ENCODE measurements at regions not wholly inside any gene's neighbourhood (a gene's known extent, or its start where the extent isn't known, plus 50 kb on each side); places are given as distances from the start of the nearest gene placed in this dataset.

DNA sequence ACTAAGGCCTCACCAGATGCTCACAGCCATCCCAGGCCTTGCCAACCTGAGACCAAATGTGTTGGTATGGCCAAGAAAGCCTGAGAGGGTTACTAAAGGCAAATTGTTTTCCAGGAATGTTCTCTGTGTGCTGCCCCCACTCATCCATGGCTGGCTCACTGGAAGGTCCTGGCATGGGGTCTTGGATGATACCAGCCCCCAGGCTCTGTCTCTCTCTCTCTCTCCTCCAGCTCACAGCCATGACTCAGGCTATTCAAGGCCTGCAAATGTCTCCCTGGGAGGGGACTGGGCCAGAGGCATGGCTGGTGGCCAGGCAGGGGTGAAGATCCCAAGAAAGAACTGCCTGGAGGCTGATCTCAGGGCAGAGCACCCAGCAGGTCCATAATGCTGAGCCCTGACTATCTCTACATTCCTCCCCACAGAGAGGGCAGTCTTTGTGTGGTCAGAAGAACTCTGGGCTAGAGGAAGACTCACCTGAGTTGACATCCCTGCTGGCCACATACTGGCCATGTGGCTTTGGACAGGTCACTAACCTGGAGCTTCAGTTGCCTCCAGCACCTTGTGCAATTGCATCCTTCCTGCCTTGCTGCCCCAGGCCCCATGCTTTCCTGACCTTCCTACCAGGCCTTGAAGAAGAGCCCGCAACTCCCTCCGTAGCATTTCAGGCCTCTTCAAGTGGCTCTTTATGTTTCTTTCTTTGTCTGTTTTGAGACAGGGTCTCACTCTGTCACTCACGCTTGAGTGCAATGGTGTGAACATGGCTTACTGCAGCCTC lies 150.4 kb downstream of the ZFP36L2 start:
- H3K36me3 ChIP-seq (ENCODE audit: control insufficient read depth in 4 of 4, insufficient read depth in 3 of 4, low read depth in 1 of 4, low read length in 3 of 4) = no peaks in the 10 kb centered on the region
- no peak for DNase-seq (ENCODE audit: low spot score)
- WGBS = 96% methylated on average over 3 of the region's 3 CpGs
- H3K9me3 ChIP-seq (ENCODE audit: control insufficient read depth in 4 of 4, low read length in 3 of 4) = no peaks in the 10 kb centered on the region
- H3K27me3 ChIP-seq (ENCODE audit: control insufficient read depth in 4 of 4, insufficient read depth in 4 of 4, low read length in 3 of 4) = no peaks in the 10 kb centered on the region
- H3K4me1 ChIP-seq (ENCODE audit: control insufficient read depth in 4 of 4, insufficient read depth in 4 of 4, low read length in 3 of 4) = peaks cover 0 to 2% (median 0%) of the 10 kb centered on the region in 4 donors
- TF ChIP-seq, protein P1, sequence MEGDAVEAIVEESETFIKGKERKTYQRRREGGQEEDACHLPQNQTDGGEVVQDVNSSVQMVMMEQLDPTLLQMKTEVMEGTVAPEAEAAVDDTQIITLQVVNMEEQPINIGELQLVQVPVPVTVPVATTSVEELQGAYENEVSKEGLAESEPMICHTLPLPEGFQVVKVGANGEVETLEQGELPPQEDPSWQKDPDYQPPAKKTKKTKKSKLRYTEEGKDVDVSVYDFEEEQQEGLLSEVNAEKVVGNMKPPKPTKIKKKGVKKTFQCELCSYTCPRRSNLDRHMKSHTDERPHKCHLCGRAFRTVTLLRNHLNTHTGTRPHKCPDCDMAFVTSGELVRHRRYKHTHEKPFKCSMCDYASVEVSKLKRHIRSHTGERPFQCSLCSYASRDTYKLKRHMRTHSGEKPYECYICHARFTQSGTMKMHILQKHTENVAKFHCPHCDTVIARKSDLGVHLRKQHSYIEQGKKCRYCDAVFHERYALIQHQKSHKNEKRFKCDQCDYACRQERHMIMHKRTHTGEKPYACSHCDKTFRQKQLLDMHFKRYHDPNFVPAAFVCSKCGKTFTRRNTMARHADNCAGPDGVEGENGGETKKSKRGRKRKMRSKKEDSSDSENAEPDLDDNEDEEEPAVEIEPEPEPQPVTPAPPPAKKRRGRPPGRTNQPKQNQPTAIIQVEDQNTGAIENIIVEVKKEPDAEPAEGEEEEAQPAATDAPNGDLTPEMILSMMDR (IDR thresholded peaks at IDR 0.05; ENCODE audit: low read depth, low read length, missing input control) = no peak
- no peak for TF ChIP-seq TAF1 (conservative IDR thresholded peaks at IDR 0.05)
- TF ChIP-seq, protein P2, sequence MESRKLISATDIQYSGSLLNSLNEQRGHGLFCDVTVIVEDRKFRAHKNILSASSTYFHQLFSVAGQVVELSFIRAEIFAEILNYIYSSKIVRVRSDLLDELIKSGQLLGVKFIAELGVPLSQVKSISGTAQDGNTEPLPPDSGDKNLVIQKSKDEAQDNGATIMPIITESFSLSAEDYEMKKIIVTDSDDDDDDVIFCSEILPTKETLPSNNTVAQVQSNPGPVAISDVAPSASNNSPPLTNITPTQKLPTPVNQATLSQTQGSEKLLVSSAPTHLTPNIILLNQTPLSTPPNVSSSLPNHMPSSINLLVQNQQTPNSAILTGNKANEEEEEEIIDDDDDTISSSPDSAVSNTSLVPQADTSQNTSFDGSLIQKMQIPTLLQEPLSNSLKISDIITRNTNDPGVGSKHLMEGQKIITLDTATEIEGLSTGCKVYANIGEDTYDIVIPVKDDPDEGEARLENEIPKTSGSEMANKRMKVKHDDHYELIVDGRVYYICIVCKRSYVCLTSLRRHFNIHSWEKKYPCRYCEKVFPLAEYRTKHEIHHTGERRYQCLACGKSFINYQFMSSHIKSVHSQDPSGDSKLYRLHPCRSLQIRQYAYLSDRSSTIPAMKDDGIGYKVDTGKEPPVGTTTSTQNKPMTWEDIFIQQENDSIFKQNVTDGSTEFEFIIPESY (IDR thresholded peaks at IDR 0.05) = no peak
- no peak for TF ChIP-seq RXRA (IDR thresholded peaks at IDR 0.05)
- H3K4me3 ChIP-seq (ENCODE audit: low read depth in 1 of 3, low read length in 3 of 3) = no peak overlapping the region
- peak overlapping the region in 1 of 2 donors; percentile 40 for H3K27ac ChIP-seq (ENCODE audit: low read depth in 1 of 2, low read length in 2 of 2)
- no peak overlapping the region for H3K9ac ChIP-seq (ENCODE audit: low read depth in 1 of 2, low read length in 2 of 2)

DNA sequence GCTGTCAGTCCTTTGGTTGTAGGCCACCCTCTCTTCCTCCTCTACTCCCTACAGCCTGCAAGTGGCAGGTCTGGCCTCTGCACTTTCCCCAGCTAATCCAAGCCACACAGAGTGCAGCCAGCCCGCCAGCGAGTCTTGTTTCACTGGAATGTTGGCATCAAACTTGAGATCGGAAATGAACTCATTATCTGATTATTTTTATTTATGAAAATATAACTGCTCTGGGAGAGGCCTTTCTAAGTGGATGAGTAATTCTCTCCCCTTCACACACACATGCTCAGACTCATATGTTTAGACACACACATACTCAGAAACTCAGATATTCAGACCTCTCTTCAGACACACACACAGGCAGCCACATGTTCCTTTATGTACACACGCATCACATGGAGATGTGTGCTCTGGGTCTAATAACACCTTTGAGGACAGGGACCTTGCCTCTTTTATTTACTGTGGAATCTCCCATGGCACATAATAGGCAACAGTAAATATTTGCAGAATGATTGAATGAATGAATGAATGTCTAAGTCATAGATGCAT lies 151.3 kb downstream of the ZFP36L2 start:
- Histone ChIP-seq H3K4me3 (ENCODE audit: low read depth in 1 of 3, low read length in 3 of 3) (no peak overlapping the region), H3K27me3 (ENCODE audit: control insufficient read depth in 4 of 4, insufficient read depth in 4 of 4, low read length in 3 of 4) (no peaks in the 10 kb centered on the region), H3K27ac (ENCODE audit: low read depth in 1 of 2, low read length in 2 of 2) (peak overlapping the region in 1 of 2 donors; percentile 40), H3K9me3 (ENCODE audit: control insufficient read depth in 4 of 4, low read length in 3 of 4) (no peaks in the 10 kb centered on the region), H3K9ac (ENCODE audit: low read depth in 1 of 2, low read length in 2 of 2) (no peak overlapping the region), H3K4me1 (ENCODE audit: control insufficient read depth in 4 of 4, insufficient read depth in 4 of 4, low read length in 3 of 4) (peaks cover 0 to 2% (median 0%) of the 10 kb centered on the region in 4 donors), H3K36me3 (ENCODE audit: control insufficient read depth in 4 of 4, insufficient read depth in 3 of 4, low read depth in 1 of 4, low read length in 3 of 4) (no peaks in the 10 kb centered on the region)
- DNase-seq (ENCODE audit: low spot score) = no peak
- WGBS = 79% methylated on average over 4 of the region's 4 CpGs
- TF ChIP-seq RAD21 (IDR thresholded peaks at IDR 0.05) (peak; percentile 40 to 41), JUND (IDR thresholded peaks at IDR 0.05) (peak; percentile 69 to 73), FOXA1 (IDR thresholded peaks at IDR 0.05) (no peak), GABPA (IDR thresholded peaks at IDR 0.05 in 1 of 2, conservative IDR thresholded peaks at IDR 0.05 in 1 of 2) (no peak), HNF4G (IDR thresholded peaks at IDR 0.05) (no peak), HNF4A (conservative IDR thresholded peaks at IDR 0.05) (no peak), FOXA2 (IDR thresholded peaks at IDR 0.05) (no peak), YY1 (IDR thresholded peaks at IDR 0.05) (no peak), NR2F2 (IDR thresholded peaks at IDR 0.05) (peak; percentile 79), TAF1 (conservative IDR thresholded peaks at IDR 0.05) (no peak), RXRA (IDR thresholded peaks at IDR 0.05) (peak; percentile 13 to 32), SP1 (IDR thresholded peaks at IDR 0.05) (no peak), EGR1 (IDR thresholded peaks at IDR 0.05; ENCODE audit: low read depth in 2 of 2) (no peak)
- TF ChIP-seq, protein P3, sequence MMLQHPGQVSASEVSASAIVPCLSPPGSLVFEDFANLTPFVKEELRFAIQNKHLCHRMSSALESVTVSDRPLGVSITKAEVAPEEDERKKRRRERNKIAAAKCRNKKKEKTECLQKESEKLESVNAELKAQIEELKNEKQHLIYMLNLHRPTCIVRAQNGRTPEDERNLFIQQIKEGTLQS (IDR thresholded peaks at IDR 0.05) = no peak
- TF ChIP-seq, protein P2 (IDR thresholded peaks at IDR 0.05) = no peak
- TF ChIP-seq, protein P1 (IDR thresholded peaks at IDR 0.05; ENCODE audit: low read depth, low read length, missing input control) = no peak
- TF ChIP-seq, protein P4, sequence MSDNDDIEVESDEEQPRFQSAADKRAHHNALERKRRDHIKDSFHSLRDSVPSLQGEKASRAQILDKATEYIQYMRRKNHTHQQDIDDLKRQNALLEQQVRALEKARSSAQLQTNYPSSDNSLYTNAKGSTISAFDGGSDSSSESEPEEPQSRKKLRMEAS (IDR thresholded peaks at IDR 0.05) = no peak
- TF ChIP-seq, protein P5, sequence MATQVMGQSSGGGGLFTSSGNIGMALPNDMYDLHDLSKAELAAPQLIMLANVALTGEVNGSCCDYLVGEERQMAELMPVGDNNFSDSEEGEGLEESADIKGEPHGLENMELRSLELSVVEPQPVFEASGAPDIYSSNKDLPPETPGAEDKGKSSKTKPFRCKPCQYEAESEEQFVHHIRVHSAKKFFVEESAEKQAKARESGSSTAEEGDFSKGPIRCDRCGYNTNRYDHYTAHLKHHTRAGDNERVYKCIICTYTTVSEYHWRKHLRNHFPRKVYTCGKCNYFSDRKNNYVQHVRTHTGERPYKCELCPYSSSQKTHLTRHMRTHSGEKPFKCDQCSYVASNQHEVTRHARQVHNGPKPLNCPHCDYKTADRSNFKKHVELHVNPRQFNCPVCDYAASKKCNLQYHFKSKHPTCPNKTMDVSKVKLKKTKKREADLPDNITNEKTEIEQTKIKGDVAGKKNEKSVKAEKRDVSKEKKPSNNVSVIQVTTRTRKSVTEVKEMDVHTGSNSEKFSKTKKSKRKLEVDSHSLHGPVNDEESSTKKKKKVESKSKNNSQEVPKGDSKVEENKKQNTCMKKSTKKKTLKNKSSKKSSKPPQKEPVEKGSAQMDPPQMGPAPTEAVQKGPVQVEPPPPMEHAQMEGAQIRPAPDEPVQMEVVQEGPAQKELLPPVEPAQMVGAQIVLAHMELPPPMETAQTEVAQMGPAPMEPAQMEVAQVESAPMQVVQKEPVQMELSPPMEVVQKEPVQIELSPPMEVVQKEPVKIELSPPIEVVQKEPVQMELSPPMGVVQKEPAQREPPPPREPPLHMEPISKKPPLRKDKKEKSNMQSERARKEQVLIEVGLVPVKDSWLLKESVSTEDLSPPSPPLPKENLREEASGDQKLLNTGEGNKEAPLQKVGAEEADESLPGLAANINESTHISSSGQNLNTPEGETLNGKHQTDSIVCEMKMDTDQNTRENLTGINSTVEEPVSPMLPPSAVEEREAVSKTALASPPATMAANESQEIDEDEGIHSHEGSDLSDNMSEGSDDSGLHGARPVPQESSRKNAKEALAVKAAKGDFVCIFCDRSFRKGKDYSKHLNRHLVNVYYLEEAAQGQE (IDR thresholded peaks at IDR 0.05) = no peak

Measured in liver (tissue), 8 donors.